Smooth muscle cell (in vitro differentiated cells): ENCODE measurements at regions not wholly inside any gene's neighbourhood (a gene's known extent, or its start where the extent isn't known, plus 50 kb on each side); places are given as distances from the start of the nearest gene placed in this dataset.

Source experiments
- DNase-seq: peaks from one replicate; lab custom pipeline; 2025; ENCODE audit not compliant: unreplicated experiment; lab: John Stamatoyannopoulos, UW
- H2AFZ ChIP-seq: fragments of 200-600 bp; sonication (generic); 2 replicates; pipeline ENCODE4 v1.6.0; 2016; ENCODE audit warnings: antibody characterized with exemption, low read depth, mild to moderate bottlenecking
- H3F3A ChIP-seq: fragments of 200-600 bp; sonication (generic); 2 replicates; pipeline ENCODE4 v1.6.0; 2017; ENCODE audit warnings: antibody characterized with exemption, low read depth
- H3K27ac ChIP-seq: fragments of 200-600 bp; sonication (generic); 2 replicates; pipeline ENCODE4 v1.5.1; 2016; ENCODE audit warnings: low read depth, mild to moderate bottlenecking
- H3K27me3 ChIP-seq: fragments of 200-600 bp; sonication (generic); 2 replicates; pipeline ENCODE4 v1.6.1; 2016; ENCODE audit warnings: low read depth, mild to moderate bottlenecking
- H3K36me3 ChIP-seq: fragments of 200-600 bp; sonication (generic); 2 replicates; pipeline ENCODE4 v1.5.1; 2016; ENCODE audit warnings: low read depth
- H3K4me1 ChIP-seq: fragments of 200-600 bp; sonication (generic); 2 replicates; pipeline ENCODE4 v1.5.1; 2016; ENCODE audit warnings: low read depth
- H3K4me2 ChIP-seq: fragments of 200-600 bp; sonication (generic); 2 replicates; pipeline ENCODE4 v1.6.0; 2016; ENCODE audit warnings: mild to moderate bottlenecking
- H3K4me3 ChIP-seq: fragments of 200-600 bp; sonication (generic); 2 replicates; pipeline ENCODE4 v1.5.1; 2016; ENCODE audit warnings: mild to moderate bottlenecking
- H3K79me2 ChIP-seq: fragments of 200-600 bp; sonication (generic); 2 replicates; pipeline ENCODE4 v1.6.0; 2016; ENCODE audit warnings: low read depth, mild to moderate bottlenecking
- H3K9ac ChIP-seq: fragments of 200-600 bp; sonication (generic); 2 replicates; pipeline ENCODE4 v1.6.0; 2016; ENCODE audit warnings: low read depth
- H3K9me3 ChIP-seq: fragments of 200-600 bp; sonication (generic); replicated peaks from 2 replicates; pipeline ENCODE4 v1.5.1; 2016; ENCODE audit warnings: low read depth
- H4K20me1 ChIP-seq: fragments of 200-600 bp; sonication (generic); 2 replicates; pipeline ENCODE4 v1.6.0; 2016; ENCODE audit warnings: low read depth
- CTCF ChIP-seq: fragments of 200-600 bp; sonication (generic); IDR thresholded peaks from 2 replicates; pipeline ENCODE4 v1.5.1; 2017; ENCODE audit warnings: borderline replicate concordance, mild to moderate bottlenecking, antibody characterized with exemption; ENCODE audit not compliant: insufficient read depth, poor library complexity, severe bottlenecking
- WGBS: methylation state at CpG from one replicate; pipeline ENCODE4 v1.1.7; 2016; ENCODE audit warnings: low lambda C conversion rate; 5-methylcytosine and 5-hydroxymethylcytosine counted together

DNA sequence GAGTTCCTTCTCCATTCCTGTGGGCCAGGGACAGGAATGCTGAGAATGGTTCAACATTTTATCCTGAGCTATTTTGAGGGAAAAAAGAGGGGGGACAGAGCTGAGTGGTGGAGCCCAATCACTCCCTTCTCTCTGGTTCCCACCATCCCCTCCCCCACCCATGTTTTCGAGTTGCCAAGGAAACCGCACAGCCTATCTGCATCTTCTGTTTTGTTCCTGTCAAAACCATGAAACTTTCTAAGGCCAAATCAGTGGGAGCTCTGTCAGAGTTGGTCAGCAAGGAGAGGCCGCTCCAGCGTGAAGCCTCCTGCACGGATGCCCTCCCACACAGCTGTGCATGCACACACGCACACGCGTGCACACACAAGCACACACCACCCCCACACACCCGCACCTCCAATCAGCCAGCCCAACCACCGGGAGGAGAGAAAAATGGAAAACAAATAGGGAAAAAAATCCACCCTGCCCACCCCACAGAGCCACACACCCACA is 54.5 kb upstream of the ATP2B4 start:
- Histone ChIP-seq H3F3A (no peaks in the 10 kb centered on the region), H3K4me1 (no peaks in the 10 kb centered on the region), H2AFZ (no peak overlapping the region), H3K9ac (peak overlapping the region; percentile 71), H3K36me3 (no peaks in the 10 kb centered on the region), H3K4me2 (peak overlapping the region; percentile 23), H3K79me2 (no peaks in the 10 kb centered on the region), H3K27ac (peak overlapping the region; percentile 88), H4K20me1 (no peaks in the 10 kb centered on the region), H3K9me3 (no peaks in the 10 kb centered on the region), H3K4me3 (no peak overlapping the region), H3K27me3 (no peaks in the 10 kb centered on the region)
- no peak for DNase-seq
- WGBS, result 86% methylated on average over 10 of the region's 10 CpGs
- TF ChIP-seq CTCF, result no peak

DNA sequence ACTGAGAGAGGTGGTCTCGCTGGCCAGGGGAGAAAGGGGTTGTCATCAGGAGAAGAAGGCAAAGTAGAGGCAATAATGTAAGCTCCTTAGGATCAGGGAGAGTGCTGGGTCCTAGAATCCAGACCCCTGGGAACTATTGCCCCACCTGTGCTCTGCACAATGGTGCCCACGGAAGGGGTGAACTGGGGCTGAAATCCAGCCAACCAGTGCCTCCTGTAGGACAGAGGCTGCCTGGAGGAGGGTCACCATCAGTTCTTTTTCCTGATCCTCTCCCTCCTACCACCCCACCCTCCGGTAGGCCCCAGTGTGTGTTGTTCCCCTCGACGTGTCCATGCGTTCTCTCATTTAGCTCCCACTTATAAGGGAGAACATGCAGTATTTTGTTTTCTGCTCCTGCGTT is 52.9 kb upstream of the ATP2B4 start:
- no peak for DNase-seq
- Histone ChIP-seq H2AFZ (no peak overlapping the region), H3K27me3 (no peaks in the 10 kb centered on the region), H4K20me1 (no peaks in the 10 kb centered on the region), H3K9me3 (no peaks in the 10 kb centered on the region), H3K4me1 (no peaks in the 10 kb centered on the region), H3K36me3 (no peaks in the 10 kb centered on the region), H3F3A (no peaks in the 10 kb centered on the region), H3K4me3 (no peak overlapping the region), H3K27ac (no peak overlapping the region), H3K9ac (no peak overlapping the region), H3K79me2 (no peaks in the 10 kb centered on the region), H3K4me2 (no peak overlapping the region)
- WGBS, result 90% methylated on average over 7 of the region's 7 CpGs
- no peak for TF ChIP-seq CTCF
